MG63 (cell line): ENCODE measurements at regions not wholly inside any gene's neighbourhood (a gene's known extent, or its start where the extent isn't known, plus 50 kb on each side); places are given as distances from the start of the nearest gene placed in this dataset.
"Not testable (repeated sequence)": the region's sequence is repeated elsewhere in the genome, so short reads cannot be mapped to it uniquely, and the experiment has no call there.

ENCODE experiments used
- DNase-seq: peaks from one replicate; pipeline ENCODE4 v3.0.0-alpha.2; 2020
- H3K27me3 ChIP-seq: fragments of 250-450 bp; sonication (Bioruptor Pico); 2 replicates; pipeline ENCODE4 v1.5.1; 2020; ENCODE audit warnings: mild to moderate bottlenecking, moderate library complexity
- H3K36me3 ChIP-seq: fragments of 250-450 bp; sonication (Bioruptor Pico); 2 replicates; pipeline ENCODE4 v1.5.1; 2020; ENCODE audit warnings: mild to moderate bottlenecking, moderate library complexity
- H3K4me3 ChIP-seq: fragments of 250-450 bp; sonication (Bioruptor Pico); 2 replicates; pipeline ENCODE4 v1.5.1; 2020; ENCODE audit warnings: mild to moderate bottlenecking, moderate library complexity
- H3K9me3 ChIP-seq: fragments of 250-450 bp; sonication (Bioruptor Pico); 2 replicates; pipeline ENCODE4 v1.5.1; 2020; ENCODE audit warnings: mild to moderate bottlenecking, moderate library complexity

GRCh38 chr18:1498216-1498615 lies 593.5 kb downstream of the ADCYAP1 start:
- no peak for DNase-seq
- Histone ChIP-seq H3K9me3 (no peaks in the 10 kb centered on the region), H3K27me3 (no peaks in the 10 kb centered on the region), H3K36me3 (no peaks in the 10 kb centered on the region), H3K4me3 (no peak overlapping the region)

GRCh38 chr18:1499265-1499664 lies 594.6 kb downstream of the ADCYAP1 start:
- Histone ChIP-seq H3K27me3 (no peaks in the 10 kb centered on the region), H3K9me3 (no peaks in the 10 kb centered on the region), H3K36me3 (no peaks in the 10 kb centered on the region), H3K4me3 (no peak overlapping the region)
- DNase-seq, result no peak

GRCh38 chr18:1503847-1504246 lies 599.2 kb downstream of the ADCYAP1 start:
- H3K4me3 ChIP-seq, result no peak overlapping the region
- H3K9me3 ChIP-seq, result no peaks in the 10 kb centered on the region
- DNase-seq, result no peak
- H3K36me3 ChIP-seq, result no peaks in the 10 kb centered on the region
- H3K27me3 ChIP-seq, result no peaks in the 10 kb centered on the region

- no peak for DNase-seq
- Histone ChIP-seq H3K9me3 (no peaks in the 10 kb centered on the region), H3K36me3 (no peaks in the 10 kb centered on the region), H3K27me3 (no peaks in the 10 kb centered on the region), H3K4me3 (no peak overlapping the region)
Observed at GRCh38 chr18:1505856-1506255, 601.2 kb downstream of the ADCYAP1 start.

GRCh38 chr18:1510542-1511179 lies 606.0 kb downstream of the ADCYAP1 start:
- Histone ChIP-seq H3K9me3 (no peaks in the 10 kb centered on the region), H3K36me3 (no peaks in the 10 kb centered on the region), H3K27me3 (no peaks in the 10 kb centered on the region), H3K4me3 (no peak overlapping the region)
- no peak for DNase-seq

GRCh38 chr18:1511619-1512311 lies 607.1 kb downstream of the ADCYAP1 start:
- no peaks in the 10 kb centered on the region for H3K27me3 ChIP-seq
- no peaks in the 10 kb centered on the region for H3K36me3 ChIP-seq
- H3K4me3 ChIP-seq, result no peak overlapping the region
- peak; percentile 6 for DNase-seq
- H3K9me3 ChIP-seq, result no peaks in the 10 kb centered on the region

GRCh38 chr18:1513519-1513918 lies 608.8 kb downstream of the ADCYAP1 start:
- Histone ChIP-seq H3K36me3 (no peaks in the 10 kb centered on the region), H3K27me3 (no peaks in the 10 kb centered on the region), H3K9me3 (no peaks in the 10 kb centered on the region), H3K4me3 (no peak overlapping the region)
- DNase-seq, result no peak

- not testable (repeated sequence) for DNase-seq, H3K4me3 ChIP-seq, H3K9me3 ChIP-seq, H3K27me3 ChIP-seq, H3K36me3 ChIP-seq
Observed at GRCh38 chr18:1521588-1522248, 617.0 kb downstream of the ADCYAP1 start.

- DNase-seq, result no peak
- no peaks in the 10 kb centered on the region for H3K36me3 ChIP-seq
- H3K9me3 ChIP-seq, result no peaks in the 10 kb centered on the region
- no peak overlapping the region for H3K4me3 ChIP-seq
- no peaks in the 10 kb centered on the region for H3K27me3 ChIP-seq
Observed at GRCh38 chr18:1522249-1522615, 617.6 kb downstream of the ADCYAP1 start.

- Histone ChIP-seq H3K36me3 (no peaks in the 10 kb centered on the region), H3K9me3 (no peaks in the 10 kb centered on the region), H3K4me3 (no peak overlapping the region), H3K27me3 (no peaks in the 10 kb centered on the region)
- DNase-seq, result no peak
Observed at GRCh38 chr18:1526991-1527390, 622.3 kb downstream of the ADCYAP1 start.

GRCh38 chr18:1527805-1528204 lies 623.1 kb downstream of the ADCYAP1 start:
- H3K36me3 ChIP-seq, result no peaks in the 10 kb centered on the region
- no peak for DNase-seq
- no peaks in the 10 kb centered on the region for H3K9me3 ChIP-seq
- no peak overlapping the region for H3K4me3 ChIP-seq
- no peaks in the 10 kb centered on the region for H3K27me3 ChIP-seq

- H3K36me3 ChIP-seq, result no peaks in the 10 kb centered on the region
- DNase-seq, result no peak
- H3K9me3 ChIP-seq, result no peaks in the 10 kb centered on the region
- no peaks in the 10 kb centered on the region for H3K27me3 ChIP-seq
- H3K4me3 ChIP-seq, result no peak overlapping the region
Observed at GRCh38 chr18:1528447-1528846, 623.8 kb downstream of the ADCYAP1 start.

- H3K27me3 ChIP-seq, result no peaks in the 10 kb centered on the region
- H3K4me3 ChIP-seq, result no peak overlapping the region
- H3K9me3 ChIP-seq, result no peaks in the 10 kb centered on the region
- H3K36me3 ChIP-seq, result no peaks in the 10 kb centered on the region
- DNase-seq, result no peak
Observed at GRCh38 chr18:1528964-1529509, 624.4 kb downstream of the ADCYAP1 start.

GRCh38 chr18:1530650-1531049 lies 626.0 kb downstream of the ADCYAP1 start:
- H3K36me3 ChIP-seq, result no peaks in the 10 kb centered on the region
- no peaks in the 10 kb centered on the region for H3K27me3 ChIP-seq
- DNase-seq, result no peak
- H3K4me3 ChIP-seq, result no peak overlapping the region
- H3K9me3 ChIP-seq, result no peaks in the 10 kb centered on the region

- no peak for DNase-seq
- Histone ChIP-seq H3K27me3 (no peaks in the 10 kb centered on the region), H3K36me3 (no peaks in the 10 kb centered on the region), H3K4me3 (no peak overlapping the region), H3K9me3 (no peaks in the 10 kb centered on the region)
Observed at GRCh38 chr18:1539276-1539675, 634.6 kb downstream of the ADCYAP1 start.

- Histone ChIP-seq H3K36me3 (no peaks in the 10 kb centered on the region), H3K27me3 (no peaks in the 10 kb centered on the region), H3K9me3 (no peaks in the 10 kb centered on the region), H3K4me3 (no peak overlapping the region)
- DNase-seq, result no peak
Observed at GRCh38 chr18:1541478-1541877, 636.8 kb downstream of the ADCYAP1 start.

GRCh38 chr18:1542230-1542774 lies 637.6 kb downstream of the ADCYAP1 start:
- Histone ChIP-seq H3K4me3 (no peak overlapping the region), H3K9me3 (no peaks in the 10 kb centered on the region), H3K27me3 (no peaks in the 10 kb centered on the region), H3K36me3 (no peaks in the 10 kb centered on the region)
- no peak for DNase-seq
